Brain pericyte (primary cell): ENCODE measurements at regions not wholly inside any gene's neighbourhood (a gene's known extent, or its start where the extent isn't known, plus 50 kb on each side); places are given as distances from the start of the nearest gene placed in this dataset.
"Not testable (repeated sequence)": the region's sequence is repeated elsewhere in the genome, so short reads cannot be mapped to it uniquely, and the experiment has no call there.

Experiments used
- DNase-seq: peaks from one replicate; pipeline ENCODE4 v3.0.0-alpha.2; 2012; ENCODE audit warnings: low read depth, low spot score

DNA sequence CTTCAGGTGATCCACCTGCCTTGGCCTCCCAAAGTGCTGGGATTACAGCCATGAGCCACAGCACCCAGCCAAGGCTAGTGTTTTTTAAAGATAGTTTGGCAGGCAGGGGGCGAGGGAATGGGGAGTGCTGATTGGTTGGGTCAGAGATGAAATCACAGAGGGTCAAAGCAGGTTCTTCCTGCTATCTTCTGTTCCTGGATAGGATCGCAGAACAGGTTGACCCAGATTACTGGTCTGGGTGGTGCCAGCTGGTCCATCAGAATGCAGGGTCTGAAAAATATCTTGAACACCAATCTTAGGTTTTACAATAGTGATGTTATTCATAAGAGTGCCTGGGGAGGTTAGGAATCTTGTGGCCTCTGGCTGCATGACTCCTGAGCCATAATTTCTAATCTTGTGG is 272.2 kb downstream of the CD83 start:
- not testable (repeated sequence) for DNase-seq

DNA sequence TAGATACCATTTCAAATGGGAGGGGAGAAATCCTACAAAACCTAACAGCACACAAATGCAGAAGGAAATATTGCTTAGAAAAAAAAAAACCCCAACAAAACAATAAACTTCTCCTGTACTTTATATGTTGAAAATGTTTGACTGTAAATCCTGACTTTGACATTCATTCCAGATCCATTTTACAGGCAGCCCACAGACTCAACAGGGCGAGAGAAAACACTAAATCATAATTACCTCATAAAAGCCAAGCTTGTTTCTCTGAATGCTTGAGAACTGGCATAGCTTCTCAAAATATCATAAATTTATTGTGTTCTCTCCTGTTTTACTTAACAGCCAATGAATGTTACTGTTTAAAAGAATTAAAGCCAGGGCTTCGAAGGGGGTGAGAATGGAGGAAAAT is 273.2 kb downstream of the CD83 start:
- no peak for DNase-seq

DNA sequence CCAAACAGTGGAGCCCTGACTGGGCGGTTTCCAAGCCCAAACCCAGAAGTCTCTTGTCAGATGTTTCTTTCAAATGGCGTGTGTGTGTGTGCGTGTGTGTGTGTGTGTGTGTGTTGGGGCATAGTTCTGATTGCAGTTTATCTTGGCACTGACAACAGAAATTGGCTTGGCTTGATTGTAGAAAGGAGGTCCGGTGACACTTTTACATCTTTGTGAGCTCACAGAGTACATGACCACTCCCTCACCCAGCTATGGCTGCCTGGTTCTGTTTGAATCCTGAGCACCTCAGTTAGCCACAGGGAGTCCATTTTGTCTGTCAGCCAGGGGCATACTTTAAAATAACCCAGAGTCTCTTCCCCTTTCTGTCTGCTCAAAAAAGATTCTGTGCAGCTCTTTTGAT is 276.3 kb downstream of the CD83 start:
- DNase-seq = no peak

DNA sequence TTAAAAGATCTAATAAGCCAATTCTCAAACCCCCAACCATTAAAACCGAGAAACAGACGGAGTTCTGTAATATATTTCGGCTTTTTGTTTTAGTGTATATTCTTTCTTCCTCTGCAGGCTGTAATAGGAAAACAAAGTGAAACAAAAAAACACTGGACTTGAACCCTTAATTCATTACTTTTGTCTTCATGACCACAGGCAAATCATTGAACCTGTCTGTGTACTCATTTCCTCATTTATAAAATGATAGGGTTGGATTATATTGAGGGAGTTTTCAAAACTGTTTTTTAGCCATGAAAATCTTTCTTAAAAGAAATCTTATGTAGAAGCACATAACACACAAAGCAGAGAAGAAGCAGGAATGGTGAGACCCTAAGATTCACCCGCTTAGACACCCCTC is 278.8 kb downstream of the CD83 start:
- DNase-seq = no peak

DNA sequence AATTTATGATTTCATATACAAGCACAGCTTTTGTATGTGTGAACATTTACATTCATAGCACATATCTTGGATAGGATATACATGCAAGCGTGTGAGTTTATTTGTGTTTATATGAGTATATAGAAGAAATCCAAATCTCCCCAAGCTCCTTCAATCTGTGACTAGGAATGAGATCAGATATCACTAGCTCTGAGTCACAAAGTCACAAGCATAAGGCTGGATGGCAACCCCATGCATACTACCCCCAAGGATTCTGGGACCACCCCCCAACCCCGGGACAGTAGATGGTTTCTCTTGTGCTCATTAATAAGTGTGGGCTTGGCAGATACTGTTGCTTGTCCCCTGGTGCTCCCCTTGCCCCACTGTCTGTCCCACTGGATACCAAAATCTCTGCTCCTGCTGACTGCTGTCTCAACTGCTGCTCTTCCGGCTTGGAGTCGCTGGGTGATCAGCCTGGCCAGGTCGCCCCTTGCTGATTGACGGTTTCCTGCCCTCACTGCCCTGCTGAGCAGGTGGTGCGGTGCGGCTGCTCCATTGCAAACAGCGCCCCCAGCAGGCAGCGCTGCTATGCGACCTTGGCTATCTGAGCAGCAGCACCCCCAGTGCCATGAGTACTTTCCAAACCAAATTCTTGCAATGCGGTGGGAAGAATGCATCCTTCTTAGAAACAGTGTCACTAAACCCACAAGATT is 279.4 kb downstream of the CD83 start:
- no peak for DNase-seq

DNA sequence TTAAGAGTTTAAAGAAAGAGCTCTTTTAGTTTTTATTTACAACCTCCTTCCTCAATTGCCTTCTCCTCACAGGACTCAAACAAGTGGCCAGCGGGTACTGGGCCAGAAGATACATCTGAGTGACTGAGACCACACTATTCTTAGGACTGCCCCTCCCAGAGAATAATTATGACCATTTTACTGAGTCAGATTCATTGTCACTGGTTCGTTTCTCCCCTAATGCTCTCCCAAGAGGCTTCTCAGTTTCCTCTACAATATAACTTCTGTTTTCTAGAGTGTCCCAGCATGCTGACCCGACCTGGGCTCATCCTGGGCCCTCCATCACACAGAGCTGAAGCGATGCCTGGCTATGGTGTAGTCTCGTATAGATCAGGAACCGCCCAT is 279.9 kb downstream of the CD83 start:
- no peak for DNase-seq

DNA sequence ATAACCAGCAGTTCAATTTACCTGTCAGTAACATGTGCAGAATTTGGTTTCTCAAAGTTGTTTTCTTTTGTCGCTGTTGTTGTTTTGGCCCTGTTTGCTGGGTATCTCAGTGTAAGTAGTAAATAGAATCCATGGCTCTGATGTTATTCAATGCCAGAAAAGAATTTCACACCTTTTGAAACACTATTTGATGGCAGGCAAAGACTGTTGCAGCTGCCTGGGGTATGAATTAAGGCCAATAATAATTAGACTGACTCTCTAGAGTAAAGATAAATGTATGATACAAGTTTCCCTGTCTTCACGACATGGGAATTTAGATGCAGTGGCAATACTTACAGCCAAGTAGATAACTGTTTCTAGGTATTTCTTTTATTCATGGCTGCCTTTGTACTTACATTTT is 281.4 kb downstream of the CD83 start:
- no peak for DNase-seq

DNA sequence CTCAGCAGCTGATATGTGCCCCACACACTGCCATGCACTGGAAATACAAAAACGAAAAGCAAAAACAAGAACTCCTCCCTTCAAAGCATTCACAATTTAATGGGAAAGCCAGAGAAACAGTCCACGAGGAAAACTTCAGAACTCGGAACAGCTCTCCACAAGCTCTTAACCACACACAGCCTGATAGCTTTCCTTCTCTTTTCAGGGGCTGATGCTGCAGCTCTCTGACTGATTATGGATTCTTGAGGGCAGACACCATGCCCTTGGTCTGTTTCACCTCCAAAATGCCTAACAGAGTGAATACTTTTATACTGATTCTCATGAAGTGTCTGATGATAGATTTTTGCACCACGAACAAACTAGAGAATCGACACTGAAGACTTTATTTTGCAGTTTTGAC is 282.1 kb downstream of the CD83 start:
- DNase-seq = no peak

DNA sequence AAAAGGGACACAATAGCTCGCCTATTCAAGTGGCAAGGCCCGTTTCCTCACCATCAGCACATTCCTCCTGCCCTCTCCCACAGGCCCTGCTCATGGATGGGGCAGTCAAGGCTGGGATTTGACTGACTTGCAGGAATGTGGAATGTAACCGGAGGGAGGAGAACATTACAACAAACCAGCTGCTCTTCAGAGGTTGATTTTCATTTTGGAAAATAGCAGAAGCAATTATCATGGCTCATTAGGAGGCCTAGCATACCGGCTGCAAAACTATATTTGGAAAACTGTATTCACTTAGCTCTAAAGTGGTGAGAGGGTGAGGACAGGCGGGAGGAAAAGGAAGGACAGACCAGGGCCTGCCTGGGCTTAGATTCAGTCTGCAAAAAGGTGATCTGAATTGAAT is 283.7 kb downstream of the CD83 start:
- DNase-seq = no peak

DNA sequence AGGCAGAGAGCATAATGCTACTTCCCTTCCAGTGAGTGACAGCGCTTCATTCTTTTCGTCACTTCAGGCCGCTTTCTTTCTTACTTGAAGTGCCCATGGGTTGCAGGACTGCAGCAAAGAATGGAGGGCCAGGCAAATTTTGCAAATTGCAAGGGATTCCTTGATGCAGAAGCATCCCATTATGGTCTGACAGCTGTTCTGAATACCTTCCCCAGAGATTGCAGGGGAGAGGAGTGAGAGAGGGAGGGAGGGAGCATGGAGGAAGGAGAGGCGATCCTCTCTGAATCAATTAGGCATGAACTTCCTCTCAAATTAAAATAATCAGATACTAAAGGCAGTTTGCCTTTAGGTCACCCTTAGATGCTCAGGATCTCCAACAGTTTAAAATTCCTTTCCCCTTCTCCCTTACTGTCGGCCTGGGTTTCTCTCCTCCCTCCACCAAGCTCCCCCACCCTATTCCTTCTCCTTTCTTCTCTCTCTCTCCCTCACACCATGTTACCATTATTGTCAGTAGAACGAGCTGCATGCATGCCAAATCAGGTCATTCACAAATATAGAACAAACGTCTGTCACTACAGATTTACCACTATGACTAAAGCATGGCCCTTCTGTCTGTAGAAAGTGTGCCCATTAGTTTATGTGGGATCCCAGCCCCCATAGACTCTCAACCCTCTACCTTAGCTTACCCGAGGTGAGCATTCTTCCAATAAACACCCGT is 289.2 kb downstream of the CD83 start:
- DNase-seq = no peak

DNA sequence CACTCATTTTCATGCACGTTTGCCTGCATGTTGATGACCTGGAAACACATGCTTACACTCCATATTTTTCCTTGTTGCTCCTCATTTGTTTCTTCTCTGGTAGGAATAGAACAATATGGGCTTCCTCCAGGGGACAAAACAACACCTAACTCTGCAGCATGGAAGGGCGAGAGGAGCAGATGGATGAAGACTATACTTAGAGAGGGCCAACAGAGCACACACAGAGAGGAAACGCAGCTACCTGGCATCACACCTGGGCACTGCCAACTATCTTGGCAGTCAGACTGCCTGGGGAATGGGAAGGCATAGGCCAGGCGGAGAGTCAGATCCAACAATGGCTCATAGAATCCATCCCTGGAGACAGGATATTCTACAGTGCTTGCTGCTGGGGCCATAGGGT is 290.9 kb downstream of the CD83 start:
- no peak for DNase-seq

DNA sequence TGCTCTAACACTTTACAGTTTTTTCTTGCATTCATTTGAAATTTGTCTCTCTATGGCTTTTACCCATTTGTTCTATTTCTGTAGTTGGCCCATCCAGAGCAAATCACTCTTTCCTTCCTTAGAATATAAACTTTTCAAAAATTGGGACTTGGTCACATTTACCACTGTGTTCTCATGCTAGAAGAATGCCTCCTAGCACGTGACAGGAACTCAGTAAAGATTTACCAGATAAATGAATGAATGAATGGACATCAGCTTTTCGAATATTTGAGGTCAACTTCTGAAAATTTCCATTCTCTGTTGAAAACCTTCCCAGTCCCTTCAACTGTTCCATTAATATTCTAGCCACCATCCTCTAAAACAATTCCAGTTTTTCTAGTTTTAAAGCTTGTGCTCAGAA is 294.5 kb downstream of the CD83 start:
- DNase-seq = no peak

DNA sequence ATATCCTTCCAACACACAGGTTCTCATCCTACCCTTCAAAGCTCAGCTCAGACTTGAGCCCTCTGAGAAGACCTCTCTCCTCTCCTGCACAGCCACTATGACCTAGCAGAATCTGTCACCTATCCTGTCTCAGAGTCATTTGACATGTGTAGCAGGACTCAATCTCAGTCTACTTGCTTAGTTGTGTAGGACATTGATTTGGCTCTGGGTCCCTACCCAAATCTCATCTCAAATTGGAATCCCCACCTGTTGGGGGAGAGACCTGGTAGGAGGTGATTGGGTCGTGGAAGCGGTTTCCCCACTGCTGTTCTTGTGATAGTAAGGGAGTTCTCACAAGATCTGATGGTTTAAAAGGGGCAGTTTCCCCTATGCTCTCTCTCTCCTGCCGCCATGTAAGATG is 297.9 kb downstream of the CD83 start:
- no peak for DNase-seq

DNA sequence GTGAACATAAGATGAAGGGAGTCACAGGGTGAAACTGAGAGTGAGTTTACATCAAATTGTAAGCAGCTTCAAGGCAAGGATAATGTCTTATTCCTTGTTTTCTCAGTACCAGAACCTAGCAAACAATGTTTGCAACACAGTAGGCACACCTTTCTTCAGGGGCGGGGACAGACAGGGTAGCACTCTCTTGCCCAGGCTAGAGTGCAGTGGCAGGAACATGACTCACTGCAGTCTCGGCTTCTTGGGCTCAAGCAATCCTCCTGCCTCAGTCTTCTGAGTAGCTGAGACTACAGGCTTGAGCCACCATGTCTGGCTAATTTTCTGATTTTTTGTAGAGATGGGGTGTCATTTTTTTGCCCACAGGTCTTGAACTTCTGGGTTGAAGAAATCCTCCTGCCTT is 299.8 kb downstream of the CD83 start:
- DNase-seq = no peak

DNA sequence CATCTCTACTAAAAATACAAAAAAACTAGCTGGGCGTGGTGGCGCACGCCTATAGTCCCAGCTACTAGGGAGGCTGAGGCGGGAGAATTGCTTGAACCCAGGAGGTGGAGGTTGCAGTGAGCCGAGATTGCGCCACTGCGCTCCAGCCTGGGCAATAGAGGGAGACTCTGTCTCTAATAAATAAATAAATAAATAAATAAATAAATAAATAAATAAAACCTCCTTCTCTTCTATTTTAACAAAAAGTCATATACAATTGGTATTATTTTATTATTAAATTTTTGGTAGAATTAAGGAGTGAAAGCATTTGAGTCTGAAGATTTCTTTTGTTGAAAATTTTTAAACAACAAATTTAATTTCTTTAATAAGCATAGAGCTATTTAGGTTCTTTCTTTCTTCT is 301.7 kb downstream of the CD83 start:
- DNase-seq = not testable (repeated sequence)

DNA sequence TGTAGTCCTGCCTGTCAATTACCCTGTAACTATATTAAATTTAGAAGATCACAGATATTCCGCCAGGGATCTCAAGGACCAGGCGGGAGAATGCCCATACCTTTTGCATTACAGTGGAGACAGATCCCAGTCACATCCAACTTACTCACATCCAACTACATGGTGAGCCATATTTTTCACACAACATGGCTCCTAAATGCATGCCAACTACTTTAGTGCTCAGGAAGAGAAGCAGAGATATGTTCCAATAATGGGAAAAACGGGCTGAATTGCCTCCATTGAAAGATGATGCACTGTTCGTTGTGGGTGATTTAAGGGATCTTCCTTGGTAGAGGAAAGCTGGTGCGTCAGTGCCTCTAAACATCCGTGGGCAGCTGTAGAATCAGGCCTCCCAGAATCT is 304.5 kb downstream of the CD83 start:
- DNase-seq = no peak

DNA sequence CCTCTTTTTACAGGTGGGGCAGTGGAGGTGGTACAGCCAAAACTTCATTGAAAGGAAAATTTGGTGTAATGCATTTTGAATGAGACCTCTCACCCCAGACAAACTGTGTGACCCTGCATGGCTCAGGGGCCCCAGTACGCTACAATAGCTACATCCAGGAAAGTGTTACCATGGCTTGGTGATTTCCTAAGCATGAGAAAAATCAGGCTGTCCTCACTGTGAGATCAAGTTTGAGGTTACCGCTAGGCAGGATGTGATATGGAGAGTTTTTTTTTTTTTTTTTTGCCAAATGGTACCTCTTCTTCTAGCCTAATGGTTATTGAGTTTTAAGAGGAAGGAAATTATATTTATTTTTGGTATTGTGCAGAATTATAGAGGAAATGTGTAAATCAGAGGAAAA is 305.3 kb downstream of the CD83 start:
- no peak for DNase-seq

DNA sequence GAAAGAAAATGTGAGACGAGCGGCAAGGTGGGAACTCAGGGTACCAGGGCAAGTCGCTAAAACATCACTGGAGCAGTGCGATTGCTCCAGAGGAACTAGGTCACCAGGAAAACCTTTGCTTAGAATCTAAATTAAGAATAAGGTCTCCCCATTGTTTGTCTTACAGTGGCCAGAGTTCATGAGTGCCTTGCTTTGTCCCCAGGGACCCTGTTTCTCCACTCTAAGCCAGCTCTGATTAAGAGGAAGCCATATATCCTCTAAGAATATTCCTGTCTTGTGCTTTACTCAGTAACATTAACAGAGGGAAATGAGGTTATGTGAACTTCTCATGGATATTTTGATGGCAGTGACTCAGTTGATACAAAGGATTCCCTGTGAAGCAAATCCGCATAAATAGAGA is 305.8 kb downstream of the CD83 start:
- DNase-seq = no peak

DNA sequence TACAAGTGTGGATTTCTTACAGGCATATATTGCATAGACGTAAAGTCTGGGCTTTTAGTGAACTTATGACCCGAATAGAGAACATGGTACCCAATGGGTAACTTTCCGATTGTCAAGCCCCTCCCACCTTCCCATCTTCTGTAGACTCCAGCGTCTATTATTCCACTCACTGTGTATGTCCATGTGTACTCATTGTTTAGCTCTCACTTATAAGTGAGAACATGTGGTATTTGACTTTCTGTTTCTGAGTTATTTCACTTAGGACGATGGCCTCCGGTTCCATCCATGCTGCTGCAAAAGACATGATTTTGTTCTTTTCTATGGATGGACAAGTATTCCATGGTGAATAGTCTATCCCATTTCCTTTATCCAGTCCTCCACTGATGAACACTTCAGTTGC is 306.4 kb downstream of the CD83 start:
- DNase-seq = no peak

DNA sequence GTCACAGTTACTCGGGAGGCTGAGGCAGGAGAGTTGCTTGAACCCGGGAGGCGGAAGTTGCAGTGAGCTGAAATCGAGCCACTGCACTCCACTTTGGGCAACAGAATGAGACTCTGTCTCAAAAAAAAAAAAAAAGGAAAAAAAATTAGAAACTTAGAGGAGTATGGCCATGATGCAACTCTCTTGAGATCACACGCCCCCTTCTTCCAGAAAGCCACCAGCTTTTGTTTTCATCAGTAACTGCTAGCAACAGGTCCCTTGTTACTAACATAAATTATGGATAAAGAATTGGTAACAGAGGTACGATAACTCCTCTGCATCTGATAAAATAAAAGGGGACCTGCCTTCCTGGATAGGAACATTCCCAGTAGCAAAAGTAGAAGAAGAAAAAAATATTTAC is 308.2 kb downstream of the CD83 start:
- DNase-seq = no peak

DNA sequence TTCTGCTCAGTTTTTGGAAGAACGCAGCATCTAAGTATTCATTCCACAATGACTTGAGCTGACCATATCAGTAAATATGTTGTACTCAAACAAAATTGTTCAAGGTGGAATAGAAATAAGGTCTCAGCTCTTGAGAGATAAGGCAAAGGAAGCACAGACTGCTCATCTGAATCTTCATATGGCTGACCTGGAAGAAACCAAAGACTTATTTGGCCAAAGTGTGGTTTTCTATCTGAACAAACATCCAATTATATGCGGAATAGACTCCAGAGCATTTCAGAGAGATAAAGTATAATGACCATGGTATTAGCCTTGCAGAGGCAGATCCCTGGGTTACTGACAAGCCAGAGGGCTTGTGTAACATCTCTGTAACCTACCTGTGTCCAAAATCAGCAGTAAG is 308.7 kb downstream of the CD83 start:
- no peak for DNase-seq

DNA sequence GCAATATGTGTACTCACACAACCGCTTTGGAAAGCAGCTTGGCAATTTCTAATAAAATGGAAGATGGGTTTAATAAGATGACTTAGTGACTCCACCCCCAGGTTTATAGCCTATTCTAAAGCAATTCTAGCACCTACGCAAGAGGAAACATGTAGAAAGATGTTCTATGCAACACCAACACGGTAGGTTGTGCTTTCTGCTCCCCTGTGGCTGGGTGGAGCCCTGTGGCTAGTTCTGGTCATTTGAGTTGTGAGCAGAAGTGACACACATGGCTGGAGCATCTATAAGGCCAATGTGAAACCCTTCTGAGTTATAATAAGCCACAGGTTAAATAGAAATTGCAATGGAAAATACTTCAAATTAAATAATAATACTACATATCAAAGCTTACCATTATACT is 310.7 kb downstream of the CD83 start:
- no peak for DNase-seq

DNA sequence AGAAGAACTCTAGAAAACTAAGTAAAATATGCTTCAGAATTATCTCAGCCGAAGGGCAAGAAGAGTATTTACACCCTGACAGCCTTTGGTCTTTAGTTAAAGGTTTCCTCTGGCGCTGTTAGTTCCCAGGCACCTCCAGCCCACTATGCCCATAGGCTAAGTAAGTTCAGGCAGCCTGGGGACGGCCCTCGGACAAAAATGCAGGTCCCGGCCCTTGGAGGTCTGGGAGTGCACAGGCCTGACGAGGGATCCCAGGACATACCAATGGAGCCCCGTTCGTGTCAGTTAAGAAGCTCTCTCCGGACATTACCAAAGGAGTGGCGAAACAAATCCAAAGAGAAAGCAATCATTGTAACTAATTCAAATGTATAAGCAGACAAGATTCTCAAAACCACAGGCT is 311.8 kb downstream of the CD83 start:
- no peak for DNase-seq

DNA sequence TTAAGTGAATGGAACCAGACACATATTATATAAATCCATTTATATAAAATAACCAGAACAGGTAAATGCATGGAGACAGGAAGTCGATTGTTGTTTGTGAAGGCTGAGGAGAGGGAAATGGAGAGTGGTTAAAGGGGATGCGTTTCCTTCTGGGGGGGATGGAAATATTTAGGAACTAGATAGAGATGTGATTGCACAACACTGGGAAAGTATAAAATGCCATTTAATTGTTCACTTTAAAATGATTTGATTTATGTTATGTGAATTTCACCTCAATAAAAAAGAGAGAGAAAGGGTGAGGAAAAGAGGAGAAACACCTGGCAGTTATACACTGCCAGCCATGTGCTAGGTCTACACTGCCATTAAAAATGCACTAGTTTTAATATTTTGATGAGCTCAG is 312.6 kb downstream of the CD83 start:
- DNase-seq = no peak
